ENCODE measurements at regions not wholly inside any gene's neighbourhood (a gene's known extent, or its start where the extent isn't known, plus 50 kb on each side); places are given as distances from the start of the nearest gene placed in this dataset.

DNA sequence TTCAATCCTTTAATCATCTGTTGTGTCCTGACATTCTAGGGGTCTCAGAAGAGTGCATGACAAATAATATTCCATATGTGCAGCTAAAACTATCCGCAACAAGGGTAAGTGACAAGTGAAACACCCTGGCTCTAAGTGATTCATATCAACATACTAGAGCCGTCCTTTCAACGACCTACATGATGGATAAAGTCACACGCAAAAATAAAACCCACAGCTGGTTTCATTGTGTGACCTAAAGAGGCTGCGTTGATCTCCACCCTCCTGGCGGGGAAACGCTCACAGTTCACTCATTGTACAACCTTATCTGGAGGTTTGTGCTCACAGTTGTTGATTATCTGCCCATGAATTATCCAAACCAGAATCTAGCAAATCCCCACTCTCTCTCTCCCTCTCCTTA, 365.3 kb upstream of the PKN2 start:
- TF ChIP-seq POLR2A (IDR thresholded peaks at IDR 0.05) = no peak
- TF ChIP-seq CTCF (IDR thresholded peaks at IDR 0.05) = no peak

Data from testis (tissue), 2 donors.